Inflammatory macrophage treated with lipopolysaccharide for 4 hours (primary cell): ENCODE measurements at regions not wholly inside any gene's neighbourhood (a gene's known extent, or its start where the extent isn't known, plus 50 kb on each side); places are given as distances from the start of the nearest gene placed in this dataset.
"Not testable (repeated sequence)": the region's sequence is repeated elsewhere in the genome, so short reads cannot be mapped to it uniquely, and the experiment has no call there.

Experiments used
- DNase-seq: peaks from one replicate; pipeline ENCODE4 v3.0.0-alpha.2; 2020

GRCh38 chr16:65315081-65315780 is 193.4 kb upstream of the CDH11 start:
- DNase-seq = no peak

GRCh38 chr16:65314627-65315008 is 192.8 kb upstream of the CDH11 start:
- no peak for DNase-seq

- DNase-seq = no peak
These were observed 192.2 kb upstream of the CDH11 start for GRCh38 chr16:65313936-65314626.

- no peak for DNase-seq
These were observed 190.9 kb upstream of the CDH11 start for GRCh38 chr16:65312795-65313194.

- DNase-seq = no peak
These were observed 190.2 kb upstream of the CDH11 start for GRCh38 chr16:65312071-65312470.

- DNase-seq = not testable (repeated sequence)
These were observed 188.6 kb upstream of the CDH11 start for GRCh38 chr16:65310491-65310890.

- DNase-seq = no peak
These were observed 187.5 kb upstream of the CDH11 start for GRCh38 chr16:65309354-65309753.

- no peak for DNase-seq
These were observed 186.6 kb upstream of the CDH11 start for GRCh38 chr16:65308506-65308905.

GRCh38 chr16:65307286-65307685 is 185.4 kb upstream of the CDH11 start:
- DNase-seq = no peak

GRCh38 chr16:65306722-65307121 is 184.9 kb upstream of the CDH11 start:
- DNase-seq = no peak

- no peak for DNase-seq
These were observed 184.4 kb upstream of the CDH11 start for GRCh38 chr16:65306300-65306699.

- no peak for DNase-seq
These were observed 183.6 kb upstream of the CDH11 start for GRCh38 chr16:65305266-65305959.

- no peak for DNase-seq
These were observed 179.2 kb upstream of the CDH11 start for GRCh38 chr16:65301029-65301428.

- DNase-seq = no peak
These were observed 175.6 kb upstream of the CDH11 start for GRCh38 chr16:65297453-65297852.

- DNase-seq = no peak
These were observed 173.7 kb upstream of the CDH11 start for GRCh38 chr16:65295527-65295926.

- no peak for DNase-seq
These were observed 172.8 kb upstream of the CDH11 start for GRCh38 chr16:65294708-65295107.

- no peak for DNase-seq
These were observed 172.3 kb upstream of the CDH11 start for GRCh38 chr16:65294165-65294564.

GRCh38 chr16:65289022-65289421 is 167.2 kb upstream of the CDH11 start:
- no peak for DNase-seq

GRCh38 chr16:65287307-65287706 is 165.4 kb upstream of the CDH11 start:
- DNase-seq = no peak

GRCh38 chr16:65285128-65286048 is 163.5 kb upstream of the CDH11 start:
- DNase-seq = no peak

- no peak for DNase-seq
These were observed 162.8 kb upstream of the CDH11 start for GRCh38 chr16:65284626-65285025.

GRCh38 chr16:65283181-65283651 is 161.4 kb upstream of the CDH11 start:
- DNase-seq = no peak

- DNase-seq = no peak
These were observed 159.7 kb upstream of the CDH11 start for GRCh38 chr16:65281586-65281985.
